AG04450 (cell line): ENCODE measurements at regions not wholly inside any gene's neighbourhood (a gene's known extent, or its start where the extent isn't known, plus 50 kb on each side); places are given as distances from the start of the nearest gene placed in this dataset.
A peak's percentile ranks its signal among the peaks of the same experiment; 100 is the strongest.

Source experiments
- CTCF ChIA-PET: fragments of 300-600, 350-600 bp; formaldehyde crosslinking; extraction: SDS; loops from one replicate; lab custom pipeline; 2022; ENCODE audit warnings: antibody characterized with exemption, inconsistent platforms; lab: Charles Lee
- POLR2A ChIA-PET: fragments of 350-600 bp; formaldehyde crosslinking; extraction: SDS; loops from one replicate; lab custom pipeline; 2021; ENCODE audit warnings: antibody characterized with exemption, inconsistent platforms; lab: Yijun Ruan, JAX
- DNase-seq: peaks from one replicate; pipeline ENCODE4 v3.0.0-alpha.2; 2011; ENCODE audit warnings: low read depth, low spot score
- H3K27ac ChIP-seq: one replicate; pipeline ENCODE4 v1.5.1; 2012; ENCODE audit warnings: low read depth, low read length, control low read depth
- H3K27me3 ChIP-seq: one replicate; pipeline ENCODE4 v1.6.0; 2012; ENCODE audit warnings: low read length; ENCODE audit not compliant: control insufficient read depth, insufficient read depth
- H3K4me3 ChIP-seq: 2 replicates; pipeline ENCODE4 v1.5.1; 2011; ENCODE audit warnings: mild to moderate bottlenecking, low read depth, low read length, control low read depth
- H3K9me3 ChIP-seq: 2 replicates; pipeline ENCODE4 v1.5.1; 2012; ENCODE audit warnings: low read length; ENCODE audit not compliant: control insufficient read depth, insufficient read depth
- TF ChIP-seq, protein P1 (sequence below): IDR thresholded peaks from 2 replicates; pipeline ENCODE4 v1.5.1; 2011; ENCODE audit warnings: low read depth, low read length, control low read depth, inconsistent platforms

GRCh38 chr18:68427951-68428401, 286.9 kb downstream of the TMX3 start:
- Histone ChIP-seq H3K27me3 (no peaks in the 10 kb centered on the region), H3K9me3 (no peaks in the 10 kb centered on the region), H3K27ac (no peak overlapping the region), H3K4me3 (no peak overlapping the region)
- TF ChIP-seq, protein P1, sequence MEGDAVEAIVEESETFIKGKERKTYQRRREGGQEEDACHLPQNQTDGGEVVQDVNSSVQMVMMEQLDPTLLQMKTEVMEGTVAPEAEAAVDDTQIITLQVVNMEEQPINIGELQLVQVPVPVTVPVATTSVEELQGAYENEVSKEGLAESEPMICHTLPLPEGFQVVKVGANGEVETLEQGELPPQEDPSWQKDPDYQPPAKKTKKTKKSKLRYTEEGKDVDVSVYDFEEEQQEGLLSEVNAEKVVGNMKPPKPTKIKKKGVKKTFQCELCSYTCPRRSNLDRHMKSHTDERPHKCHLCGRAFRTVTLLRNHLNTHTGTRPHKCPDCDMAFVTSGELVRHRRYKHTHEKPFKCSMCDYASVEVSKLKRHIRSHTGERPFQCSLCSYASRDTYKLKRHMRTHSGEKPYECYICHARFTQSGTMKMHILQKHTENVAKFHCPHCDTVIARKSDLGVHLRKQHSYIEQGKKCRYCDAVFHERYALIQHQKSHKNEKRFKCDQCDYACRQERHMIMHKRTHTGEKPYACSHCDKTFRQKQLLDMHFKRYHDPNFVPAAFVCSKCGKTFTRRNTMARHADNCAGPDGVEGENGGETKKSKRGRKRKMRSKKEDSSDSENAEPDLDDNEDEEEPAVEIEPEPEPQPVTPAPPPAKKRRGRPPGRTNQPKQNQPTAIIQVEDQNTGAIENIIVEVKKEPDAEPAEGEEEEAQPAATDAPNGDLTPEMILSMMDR = no peak
- peak; percentile 79 for DNase-seq
- POLR2A ChIA-PET = interaction anchor here (0.9 kb wide), 1 partner anchor 11 kb away, joined by 4 read pairs; no protein-coding TSS in a partner anchor
- CTCF ChIA-PET = no interaction called here

DNA sequence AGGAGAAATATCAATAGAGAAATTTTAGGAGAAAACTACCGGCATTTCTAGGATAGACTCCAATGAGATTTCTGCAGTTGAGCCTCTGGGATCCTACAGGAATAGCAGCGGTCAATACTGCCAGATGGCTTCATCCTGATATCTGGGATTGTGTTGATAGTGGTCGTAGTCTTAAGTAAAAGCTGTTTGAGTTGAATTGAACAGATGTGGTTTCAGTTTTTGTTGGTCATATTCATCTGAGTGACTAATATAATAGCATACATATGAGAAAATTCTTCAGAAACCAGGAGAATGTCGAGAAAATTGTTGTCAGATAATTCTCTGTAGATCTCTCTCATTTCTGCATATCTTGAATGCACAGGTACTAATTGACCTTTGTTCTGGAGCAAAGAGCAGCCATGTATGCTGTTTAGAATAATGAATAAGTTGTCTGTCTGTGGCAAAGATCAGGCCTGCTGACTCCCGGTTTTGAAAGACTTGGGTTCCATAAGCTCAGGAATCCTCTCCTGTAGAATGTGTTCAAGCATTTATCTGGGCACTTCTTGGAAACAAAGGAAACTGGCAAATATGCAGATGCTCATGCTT, 288.1 kb downstream of the TMX3 start:
- Histone ChIP-seq H3K9me3 (no peaks in the 10 kb centered on the region), H3K27ac (no peak overlapping the region), H3K27me3 (no peaks in the 10 kb centered on the region), H3K4me3 (no peak overlapping the region)
- no peak for DNase-seq
- TF ChIP-seq, protein P1 = no peak
- CTCF ChIA-PET = no interaction called here
- POLR2A ChIA-PET = no interaction called here

- DNase-seq = peak; percentile 69
- ChIA-PET POLR2A (interaction anchor here (0.6 kb wide), 1 partner anchor 903 kb away, joined by 4 read pairs; no protein-coding TSS in a partner anchor), CTCF (no interaction called here)
These were observed 296.0 kb downstream of the TMX3 start for GRCh38 chr18:68418881-68419280.

GRCh38 chr18:68418226-68418868, 296.6 kb downstream of the TMX3 start:
- Histone ChIP-seq H3K27me3 (no peaks in the 10 kb centered on the region), H3K9me3 (no peaks in the 10 kb centered on the region), H3K4me3 (no peak overlapping the region), H3K27ac (peak overlapping the region; percentile 25)
- CTCF ChIA-PET = no interaction called here
- TF ChIP-seq, protein P1 = no peak
- no peak for DNase-seq
- POLR2A ChIA-PET = interaction anchor here (0.6 kb wide), 2 partner anchors 22 to 902 kb away, joined by 3 to 4 read pairs; no protein-coding TSS in a partner anchor

More at GRCh38 chr18:68418881-68419280, 296.0 kb downstream of the TMX3 start:
- Histone ChIP-seq H3K27me3 (no peaks in the 10 kb centered on the region), H3K4me3 (no peak overlapping the region), H3K27ac (peak overlapping the region; percentile 25), H3K9me3 (no peaks in the 10 kb centered on the region)
- TF ChIP-seq, protein P1 = no peak

- no peak for DNase-seq
- CTCF ChIA-PET = interaction anchor here (0.5 kb wide), 1 partner anchor 902 kb away, joined by 10 read pairs; no protein-coding TSS in a partner anchor
- Histone ChIP-seq H3K9me3 (no peaks in the 10 kb centered on the region), H3K27ac (no peak overlapping the region), H3K27me3 (no peaks in the 10 kb centered on the region), H3K4me3 (no peak overlapping the region)
- TF ChIP-seq, protein P1 = no peak
- POLR2A ChIA-PET = interaction anchor here (0.6 to 1.2 kb wide), 2 partner anchors 10 to 22 kb away, joined by 3 to 4 read pairs; no protein-coding TSS in a partner anchor
These were observed 297.1 kb downstream of the TMX3 start for GRCh38 chr18:68417826-68418225.
